ENCODE measurements at regions not wholly inside any gene's neighbourhood (a gene's known extent, or its start where the extent isn't known, plus 50 kb on each side); places are given as distances from the start of the nearest gene placed in this dataset.

- TF ChIP-seq CTCF (IDR thresholded peaks at IDR 0.05) (no peak), POLR2A (IDR thresholded peaks at IDR 0.05) (no peak)
Measured at GRCh38 chr12:42679466-42679865, 89.9 kb upstream of the PRICKLE1 start.
